HG03095 (cell line): ENCODE measurements at regions not wholly inside any gene's neighbourhood (a gene's known extent, or its start where the extent isn't known, plus 50 kb on each side); places are given as distances from the start of the nearest gene placed in this dataset.
"Not testable (repeated sequence)": the region's sequence is repeated elsewhere in the genome, so short reads cannot be mapped to it uniquely, and the experiment has no call there.

Experiments used
- ATAC-seq: cut with Tn5 transposase; IDR thresholded peaks from one replicate; pipeline ENCODE4 v1.9.1; 2021; ENCODE audit warnings: moderate library complexity; ENCODE audit not compliant: unreplicated experiment

GRCh38 chr5:174816858-174817257 is 92.5 kb downstream of the MSX2 start:
- no peak for ATAC-seq

- ATAC-seq = no peak
Measured at GRCh38 chr5:174811438-174811837, 87.1 kb downstream of the MSX2 start.

GRCh38 chr5:174810796-174811195 is 86.4 kb downstream of the MSX2 start:
- ATAC-seq = no peak

- ATAC-seq = no peak
Measured at GRCh38 chr5:174807471-174807870, 83.1 kb downstream of the MSX2 start.

- ATAC-seq = no peak
Measured at GRCh38 chr5:174806729-174807128, 82.3 kb downstream of the MSX2 start.

DNA sequence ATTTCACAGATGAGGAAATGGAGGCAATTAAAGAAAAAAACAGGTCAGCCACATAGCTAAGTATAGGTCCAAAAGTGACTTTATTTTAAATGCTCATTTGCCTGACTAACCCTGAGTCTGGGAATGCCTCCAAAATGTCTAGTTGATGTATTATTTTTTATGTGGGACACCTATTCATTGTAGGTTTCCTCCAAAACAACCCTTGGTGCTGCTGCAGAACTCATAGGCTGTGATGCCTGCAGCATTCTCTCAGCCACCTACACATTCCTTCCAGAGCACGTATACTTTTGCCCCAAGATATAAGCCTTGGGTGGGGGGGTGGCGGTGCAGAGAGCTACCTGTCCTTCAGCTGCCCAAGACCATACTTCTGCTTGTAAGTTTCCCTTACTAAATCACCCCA is 77.4 kb downstream of the MSX2 start:
- no peak for ATAC-seq

DNA sequence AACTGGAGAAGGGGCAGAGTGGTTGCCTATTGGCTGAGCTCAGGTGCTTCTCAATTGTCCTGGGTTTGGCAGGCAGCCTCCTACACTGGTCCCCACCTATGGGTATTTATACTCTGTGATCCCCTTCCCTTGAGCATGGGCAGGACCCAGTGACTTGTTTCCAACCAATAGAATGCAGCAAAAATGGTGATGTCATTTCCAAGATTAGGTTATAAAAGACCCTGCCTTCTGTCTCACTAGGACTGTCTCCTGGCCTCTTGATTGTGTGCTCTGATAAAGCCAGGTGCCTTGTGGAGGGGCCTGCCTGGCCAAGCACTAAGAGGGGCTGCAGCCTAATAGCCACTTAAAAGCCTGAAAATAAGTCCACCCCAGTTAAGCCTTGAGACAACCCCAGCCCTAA is 76.1 kb downstream of the MSX2 start:
- ATAC-seq = no peak

- no peak for ATAC-seq
Measured at GRCh38 chr5:174799121-174799520, 74.7 kb downstream of the MSX2 start.

DNA sequence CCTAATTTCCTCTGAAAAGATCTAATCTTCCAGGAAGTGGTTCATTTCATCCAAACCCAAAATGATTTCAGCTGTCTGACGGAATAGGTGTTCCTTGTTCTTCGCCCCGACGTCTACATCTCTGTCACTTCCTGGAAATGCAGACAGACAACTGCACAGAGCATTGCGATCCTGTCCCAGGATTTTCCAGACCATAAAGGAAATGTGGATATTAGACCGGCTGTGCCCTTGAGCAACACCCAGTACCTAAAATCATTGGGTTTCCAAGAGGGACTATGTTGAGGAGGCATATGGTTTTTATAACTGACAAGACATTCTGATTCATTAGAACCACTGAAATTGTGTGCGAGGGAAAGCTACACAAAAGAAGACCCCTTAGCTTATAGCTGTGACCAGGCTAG is 74.2 kb downstream of the MSX2 start:
- no peak for ATAC-seq

- ATAC-seq = no peak
Measured at GRCh38 chr5:174796711-174797192, 72.4 kb downstream of the MSX2 start.

DNA sequence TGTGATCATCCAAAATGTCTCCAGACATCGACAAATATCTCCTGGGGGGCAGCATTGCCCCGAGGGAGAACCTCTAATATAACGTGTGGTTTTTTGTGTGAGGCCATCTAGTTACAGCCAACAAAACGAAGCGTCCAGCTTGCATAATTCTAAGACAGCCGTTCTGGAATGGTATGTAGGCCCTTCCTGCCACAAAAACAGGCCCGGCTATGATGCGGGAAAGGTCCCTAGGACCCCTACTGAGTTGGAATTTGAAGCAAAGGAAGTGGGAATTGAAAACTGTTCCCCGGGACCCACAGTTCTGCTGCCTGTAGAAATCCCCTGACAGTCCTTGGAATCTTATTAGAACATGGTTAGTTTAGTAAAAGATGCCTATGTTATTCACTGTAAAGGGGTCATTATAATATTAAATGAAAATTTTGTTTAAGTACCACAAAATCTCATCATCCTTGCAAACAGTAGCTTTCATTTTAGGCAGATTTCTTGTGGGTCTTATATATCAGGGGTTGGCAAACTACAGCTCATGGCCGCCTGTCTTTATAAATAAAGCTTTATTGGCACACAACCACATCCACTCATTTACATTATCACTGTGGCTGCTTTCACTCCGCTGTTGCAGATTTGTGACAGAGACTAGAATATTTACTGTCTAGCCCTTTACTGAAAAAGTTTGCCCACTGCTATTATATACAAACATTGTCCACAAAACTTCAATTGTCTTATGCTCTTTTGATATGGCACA is 70.7 kb downstream of the MSX2 start:
- no peak for ATAC-seq

DNA sequence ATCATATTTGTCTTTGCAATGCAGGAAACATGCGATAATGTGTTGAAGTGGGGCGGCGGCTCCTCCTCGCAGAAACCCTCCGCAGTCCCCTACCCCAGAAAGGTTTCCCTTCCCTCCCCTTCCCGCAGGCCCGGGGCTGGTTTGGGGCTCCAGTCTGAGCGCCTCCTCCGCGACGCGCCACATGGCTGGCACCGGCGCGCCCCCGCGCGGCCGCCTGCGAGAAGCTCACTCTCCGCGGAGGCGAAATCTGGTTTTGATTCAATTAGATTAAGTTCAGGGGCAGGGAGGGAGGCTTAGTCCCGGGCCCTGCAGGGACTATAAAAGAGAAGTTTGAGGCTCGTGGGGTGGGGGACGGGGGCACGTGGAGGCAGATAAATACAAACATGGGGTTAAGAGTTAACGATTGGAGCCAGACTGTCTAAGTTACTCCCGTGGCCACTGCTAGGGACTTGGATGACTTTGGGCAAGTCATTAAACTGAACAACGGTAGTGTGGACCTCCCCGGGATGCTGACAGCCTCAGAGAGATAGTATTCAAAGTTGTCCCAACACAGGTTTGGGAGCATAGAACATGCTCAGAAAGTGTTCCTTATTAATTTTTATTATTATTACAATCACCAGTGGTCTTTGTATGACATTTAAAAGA is 69.4 kb downstream of the MSX2 start:
- ATAC-seq = no peak

DNA sequence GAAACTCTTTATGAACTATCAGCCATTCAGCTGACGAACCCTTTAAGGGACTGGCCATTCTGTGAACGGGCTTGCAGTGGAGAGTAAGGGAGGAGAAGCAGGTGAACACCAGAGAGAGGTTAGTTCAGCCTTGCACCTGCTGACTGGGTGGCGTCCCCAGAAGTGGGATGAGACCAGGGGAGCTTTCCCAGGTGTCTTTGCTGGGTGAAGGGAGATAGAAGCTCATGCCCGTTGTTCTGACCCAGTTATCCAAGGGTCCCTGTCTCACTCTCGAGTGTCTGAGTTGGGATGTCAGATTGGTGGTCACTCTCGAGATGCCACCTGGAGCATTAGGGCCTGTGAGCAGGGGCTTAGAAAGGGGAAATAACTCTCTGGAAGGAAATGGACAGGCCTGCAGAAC is 68.7 kb downstream of the MSX2 start:
- ATAC-seq = no peak

- ATAC-seq = not testable (repeated sequence)
Measured at GRCh38 chr5:174792265-174792664, 67.9 kb downstream of the MSX2 start.

DNA sequence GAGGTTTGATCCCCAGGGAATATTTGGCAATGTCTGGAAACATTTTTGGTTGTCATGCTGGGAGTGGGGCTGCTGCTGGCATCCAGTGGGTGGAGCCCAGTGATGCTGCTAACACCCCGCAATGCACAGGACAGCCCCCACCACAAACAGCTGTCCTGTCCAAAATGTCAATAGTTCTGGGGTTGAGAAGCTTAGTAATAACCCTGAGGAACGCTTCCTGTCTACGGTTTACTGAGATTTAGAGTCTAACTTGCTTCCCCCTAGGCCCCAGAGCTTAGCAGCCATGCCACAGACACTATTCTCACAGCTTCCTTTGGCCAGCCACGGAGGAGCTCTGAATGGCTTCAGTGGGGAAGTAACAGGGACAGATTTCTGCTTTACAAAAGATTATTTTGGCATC is 66.5 kb downstream of the MSX2 start:
- no peak for ATAC-seq

DNA sequence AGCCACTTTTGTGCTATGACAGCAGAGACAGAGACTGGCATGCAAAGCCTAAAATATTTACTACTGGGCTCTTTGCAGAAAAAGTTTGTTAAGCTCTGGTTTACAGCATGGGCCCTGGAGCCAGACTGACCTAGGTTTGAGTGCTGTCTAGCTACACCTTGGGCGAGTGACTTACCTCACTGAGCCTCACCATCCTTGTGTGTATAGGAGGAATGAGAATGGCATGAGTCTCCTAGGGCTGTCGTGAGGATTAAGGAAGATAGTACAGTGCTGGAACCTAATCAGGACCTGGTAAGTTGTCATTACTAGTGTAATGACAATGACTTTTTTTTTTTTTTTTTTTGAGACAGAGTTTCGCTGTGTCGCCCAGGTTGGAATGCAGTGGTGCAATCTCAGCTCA is 65.2 kb downstream of the MSX2 start:
- no peak for ATAC-seq

GRCh38 chr5:174785120-174785680 is 60.8 kb downstream of the MSX2 start:
- ATAC-seq = no peak
